Mucosa of descending colon (tissue), 3 donors: ENCODE measurements at regions not wholly inside any gene's neighbourhood (a gene's known extent, or its start where the extent isn't known, plus 50 kb on each side); places are given as distances from the start of the nearest gene placed in this dataset.
"Not testable (repeated sequence)": the region's sequence is repeated elsewhere in the genome, so short reads cannot be mapped to it uniquely, and the experiment has no call there.

Experiments used
- ATAC-seq: fragments of 200-7000 bp; cut with Tn5 transposase; one replicate; pipeline ENCODE4 v1.9.1; 2020; ENCODE audit warnings: mild to moderate bottlenecking, moderate library complexity
- DNase-seq, 3 donors: peaks; one replicate each; pipeline ENCODE4 v3.0.0-alpha.2; 2020
- H3K36me3 ChIP-seq: fragments of 200-600 bp; one replicate; pipeline ENCODE4 v1.8.0; 2021; ENCODE audit warnings: low read depth, mild to moderate bottlenecking
- H3K4me1 ChIP-seq: fragments of 200-600 bp; one replicate; pipeline ENCODE4 v1.8.0; 2021; ENCODE audit warnings: low read depth, mild to moderate bottlenecking
- H3K4me3 ChIP-seq: fragments of 200-600 bp; one replicate; pipeline ENCODE4 v1.8.0; 2021; ENCODE audit warnings: mild to moderate bottlenecking
- H3K9me3 ChIP-seq: fragments of 200-600 bp; one replicate; pipeline ENCODE4 v1.8.0; 2021; ENCODE audit warnings: mild to moderate bottlenecking
- CTCF ChIP-seq: fragments of 200-600 bp; IDR thresholded peaks from one replicate; pipeline ENCODE4 v1.8.0; 2022; ENCODE audit warnings: antibody characterized with exemption, mild to moderate bottlenecking
- intact Hi-C, 2 donors: fragments of 100-400 bp; cut with DNase I in 1 of 2; cut with micrococcal nuclease in 1 of 2; formaldehyde crosslinking; loops; one replicate each; pipeline versions ENCODE4 v1.11.0 to v1.11.1; 2022; cut with DNase I, micrococcal nuclease
- donor health status: DM: no; HTN: no; CAD: no; lungs with moderate emphysema.
- donor health status: DM: no; HTN: no; CAD: no.
- donor health status: DM: no; HTN: yes; CAD: no.

- H3K4me1 ChIP-seq = no peaks in the 10 kb centered on the region
- no peaks in the 10 kb centered on the region for H3K9me3 ChIP-seq
- H3K4me3 ChIP-seq = no peak overlapping the region
- intact Hi-C loops = no loop called here
- H3K36me3 ChIP-seq = no peaks in the 10 kb centered on the region
- TF ChIP-seq CTCF = no peak
- DNase-seq = no peak
- ATAC-seq = no peak
These were observed 157.8 kb upstream of the ROPN1 start for GRCh38 chr3:124149771-124150170.

GRCh38 chr3:124152891-124153290 is 161.0 kb upstream of the ROPN1 start:
- H3K9me3 ChIP-seq, ATAC-seq, DNase-seq, intact Hi-C loops, H3K36me3 ChIP-seq, H3K4me1 ChIP-seq, H3K4me3 ChIP-seq: not testable (repeated sequence)

GRCh38 chr3:124156866-124157712 is 165.2 kb upstream of the ROPN1 start:
- no peaks in the 10 kb centered on the region for H3K36me3 ChIP-seq
- TF ChIP-seq CTCF = no peak
- no peak overlapping the region for H3K4me3 ChIP-seq
- intact Hi-C loops = no loop called here
- DNase-seq (no peak), ATAC-seq (no peak)
- H3K4me1 ChIP-seq = no peaks in the 10 kb centered on the region
- H3K9me3 ChIP-seq = no peaks in the 10 kb centered on the region

GRCh38 chr3:124157748-124158147 is 165.8 kb upstream of the ROPN1 start:
- Histone ChIP-seq H3K36me3 (no peaks in the 10 kb centered on the region), H3K9me3 (no peaks in the 10 kb centered on the region), H3K4me1 (no peaks in the 10 kb centered on the region), H3K4me3 (no peak overlapping the region)
- intact Hi-C loops = no loop called here
- no peak for ATAC-seq
- no peak for TF ChIP-seq CTCF
- no peak for DNase-seq

GRCh38 chr3:124158168-124158881 is 166.4 kb upstream of the ROPN1 start:
- Histone ChIP-seq H3K36me3 (no peaks in the 10 kb centered on the region), H3K4me1 (no peaks in the 10 kb centered on the region), H3K4me3 (no peak overlapping the region), H3K9me3 (no peaks in the 10 kb centered on the region)
- ATAC-seq = no peak
- TF ChIP-seq CTCF = no peak
- no peak for DNase-seq
- intact Hi-C loops = no loop called here

- no peaks in the 10 kb centered on the region for H3K4me1 ChIP-seq
- no peak for TF ChIP-seq CTCF
- H3K36me3 ChIP-seq = no peaks in the 10 kb centered on the region
- intact Hi-C loops = no loop called here
- H3K9me3 ChIP-seq = no peaks in the 10 kb centered on the region
- no peak for DNase-seq
- no peak overlapping the region for H3K4me3 ChIP-seq
- peak; percentile 37 for ATAC-seq
These were observed 169.5 kb upstream of the ROPN1 start for GRCh38 chr3:124161448-124161847.
